HG03469 (cell line): ENCODE measurements at regions not wholly inside any gene's neighbourhood (a gene's known extent, or its start where the extent isn't known, plus 50 kb on each side); places are given as distances from the start of the nearest gene placed in this dataset.

Source experiments
- ATAC-seq: cut with Tn5 transposase; IDR thresholded peaks from one replicate; pipeline ENCODE4 v1.9.1; 2021; ENCODE audit warnings: mild to moderate bottlenecking, moderate library complexity, moderate number of reproducible peaks; ENCODE audit not compliant: unreplicated experiment

GRCh38 chr18:23384778-23385736 is 68.0 kb upstream of the RIOK3 start:
- peak; percentile 48 for ATAC-seq

DNA sequence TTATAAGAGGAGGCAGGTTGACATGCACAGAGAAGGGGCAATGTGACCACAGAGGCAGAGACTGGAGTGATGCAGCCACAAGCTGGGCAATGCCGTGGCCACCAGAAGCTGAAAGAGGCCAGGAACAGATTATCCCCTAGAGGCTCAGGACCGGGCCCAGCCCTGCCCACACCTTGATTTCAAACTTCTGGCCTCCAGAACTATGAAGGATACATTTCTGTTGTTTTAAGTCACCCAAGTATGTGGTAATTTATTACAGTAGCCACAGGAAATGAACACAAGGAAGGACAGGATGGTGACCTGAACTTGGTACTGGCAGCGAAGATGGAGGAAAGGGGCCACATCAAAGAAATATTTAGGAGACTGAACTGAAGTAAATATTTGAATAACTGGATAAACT is 66.8 kb upstream of the RIOK3 start:
- no peak for ATAC-seq

DNA sequence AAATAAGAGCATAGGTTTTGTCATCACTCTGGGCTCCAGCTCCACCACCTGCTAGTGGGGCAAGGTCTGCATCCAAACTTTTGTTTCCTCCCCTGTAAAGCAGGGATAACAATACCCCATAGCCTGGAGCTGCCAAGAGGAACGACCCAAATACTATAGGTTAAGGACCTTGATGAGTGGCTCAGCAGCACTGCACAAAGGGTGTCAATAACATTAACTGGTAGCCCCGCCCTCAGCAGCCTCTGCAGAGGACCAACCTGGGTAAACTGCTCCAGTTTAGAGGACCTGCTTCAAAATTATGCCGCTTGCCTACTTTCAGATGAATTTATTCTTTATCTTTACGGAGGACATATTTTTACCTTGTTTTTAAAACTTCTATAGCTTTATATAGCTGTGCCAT is 65.8 kb upstream of the RIOK3 start:
- no peak for ATAC-seq

- ATAC-seq, result no peak
These were observed 64.7 kb upstream of the RIOK3 start for GRCh38 chr18:23388357-23388756.

- no peak for ATAC-seq
These were observed 61.9 kb upstream of the RIOK3 start for GRCh38 chr18:23391156-23391555.

GRCh38 chr18:23397907-23398306 is 55.2 kb upstream of the RIOK3 start:
- no peak for ATAC-seq

GRCh38 chr18:23398401-23398800 is 54.7 kb upstream of the RIOK3 start:
- no peak for ATAC-seq

DNA sequence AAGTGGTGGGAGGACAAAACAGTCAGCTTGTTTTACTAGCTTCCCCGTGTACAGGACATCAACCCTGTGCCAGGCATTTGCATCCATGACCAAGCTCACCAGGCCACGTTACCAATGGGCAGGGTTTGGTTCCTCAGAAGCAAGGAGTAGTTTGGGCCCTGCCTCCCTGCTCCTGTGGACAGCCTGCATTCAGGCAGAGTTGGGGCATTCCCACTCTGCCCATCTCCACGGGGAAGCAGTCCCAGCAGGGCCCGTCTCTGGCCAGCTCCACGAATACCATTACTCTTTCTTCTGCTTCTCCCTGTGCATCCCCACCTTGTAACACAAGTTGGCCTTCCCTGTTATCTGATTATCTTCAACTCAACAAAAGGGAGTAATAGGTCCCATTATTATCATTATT is 54.0 kb upstream of the RIOK3 start:
- ATAC-seq, result no peak

DNA sequence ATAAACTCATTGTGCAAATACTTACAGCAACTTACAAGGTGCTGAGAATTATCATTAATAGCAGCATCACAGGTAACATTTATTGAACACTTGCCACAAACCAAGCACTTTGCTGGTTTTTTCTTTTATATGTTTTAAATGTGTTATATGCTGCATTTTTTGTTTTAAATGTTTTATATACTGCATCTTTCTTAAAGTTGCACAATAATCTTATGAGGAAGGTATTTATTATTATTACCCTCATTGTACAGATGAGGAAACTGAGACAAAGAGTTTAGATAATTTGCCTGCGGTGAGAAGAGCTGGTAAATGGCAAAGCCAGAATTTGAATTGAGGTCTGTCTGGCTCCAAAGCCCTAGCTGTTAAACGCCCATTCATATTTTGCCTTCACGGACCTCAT is 52.2 kb upstream of the RIOK3 start:
- no peak for ATAC-seq

DNA sequence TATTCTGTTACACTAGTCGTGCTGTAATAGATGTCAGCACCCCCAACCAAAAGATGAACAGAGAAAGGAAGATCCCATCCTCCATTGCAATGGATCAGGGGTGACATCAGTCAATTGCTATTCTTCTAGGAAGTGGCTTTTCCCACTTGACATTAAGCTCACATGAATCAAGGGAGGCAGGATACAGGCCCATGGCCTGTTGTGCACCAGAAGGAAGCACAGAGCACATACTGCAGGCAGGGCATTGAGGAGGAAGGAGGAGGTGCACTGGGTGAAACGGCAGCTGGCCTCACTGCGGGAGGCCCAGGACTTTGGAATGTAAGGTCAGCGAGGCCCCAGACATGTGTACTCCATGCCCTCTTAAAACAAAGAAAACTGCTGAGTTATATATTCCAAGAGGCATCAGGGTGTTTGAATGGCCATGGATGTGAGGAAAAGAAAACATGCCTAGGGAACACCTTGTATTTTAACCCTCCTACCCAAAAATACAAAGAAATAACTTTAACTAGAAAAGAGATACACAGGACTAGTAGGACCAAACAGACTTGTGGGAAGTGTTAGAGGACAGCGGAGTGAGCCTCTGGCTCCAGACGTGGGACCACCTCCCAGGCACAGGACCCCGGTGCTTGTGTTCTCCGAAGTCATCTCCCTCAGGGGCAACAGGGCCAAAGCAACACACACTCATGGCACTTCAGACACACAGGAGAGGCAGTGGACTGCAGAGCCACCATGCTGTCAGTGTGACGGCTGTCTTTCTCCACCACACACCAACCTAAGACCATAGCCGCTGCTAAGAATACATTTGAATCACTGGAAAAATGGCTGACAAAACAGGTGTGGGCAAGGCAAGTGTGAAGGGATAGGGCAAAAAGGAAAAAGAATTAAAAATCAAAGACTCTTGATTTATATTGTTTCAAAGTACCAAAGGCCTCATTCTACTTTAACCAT is 51.4 kb upstream of the RIOK3 start:
- no peak for ATAC-seq
